ENCODE measurements at regions not wholly inside any gene's neighbourhood (a gene's known extent, or its start where the extent isn't known, plus 50 kb on each side); places are given as distances from the start of the nearest gene placed in this dataset.

DNA sequence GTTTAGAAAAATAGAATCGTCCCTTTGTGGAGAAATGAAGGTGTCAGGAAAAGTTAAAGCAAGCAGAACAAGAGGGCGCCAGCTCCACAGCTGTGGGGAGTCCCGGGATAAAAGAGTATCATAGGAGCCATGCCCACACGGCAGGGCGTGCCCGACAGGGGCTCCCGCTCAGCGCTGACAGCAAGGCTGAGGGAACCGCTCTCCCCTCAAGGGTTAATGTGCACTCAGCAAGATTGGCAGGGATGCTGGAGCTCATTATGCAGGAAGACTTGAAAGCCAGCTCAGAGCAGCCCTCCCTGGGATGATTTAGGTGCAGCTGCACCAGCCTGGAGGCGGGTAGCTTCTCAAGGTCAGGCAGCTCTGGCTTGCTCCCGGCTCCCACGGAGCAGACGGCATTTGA, 500.2 kb downstream of the EIPR1 start:
- H3K4me3 Mint-ChIP-seq: no peak overlapping the region
- no peak overlapping the region for H3K27ac Mint-ChIP-seq
- no peak overlapping the region for H3K27ac ChIP-seq (ENCODE audit: low read length in 2 of 2)
- ATAC-seq (ENCODE audit: low read depth): no peak
- no peak overlapping the region for H2AFZ ChIP-seq (ENCODE audit: insufficient read depth, low read depth, low read length, poor library complexity, severe bottlenecking)
- H3K4me2 ChIP-seq (replicated peaks; ENCODE audit: low read depth, low read length, poor library complexity, severe bottlenecking): no peak overlapping the region
- no peaks in the 10 kb centered on the region for H3K27me3 Mint-ChIP-seq
- 93% methylated on average over 9 of the region's 13 CpGs for WGBS (ENCODE audit: insufficient coverage)
- POLR2A ChIA-PET: no interaction called here
- H3K27me3 ChIP-seq (replicated peaks in 1 of 4; ENCODE audit: control extremely low read depth in 1 of 4, control insufficient read depth in 3 of 4, insufficient read depth in 4 of 4, low read length in 3 of 4): no peaks in the 10 kb centered on the region
- no peak for DNase-seq
- H3K9ac ChIP-seq (ENCODE audit: low read length): no peak overlapping the region
- H3K9me3 ChIP-seq (ENCODE audit: control extremely low read depth in 1 of 3, control insufficient read depth in 2 of 3, insufficient read depth in 1 of 3, low read length in 2 of 3): peaks cover 0 to 17% (median 0%) of the 10 kb centered on the region in 3 donors
- TF ChIP-seq, protein P1, sequence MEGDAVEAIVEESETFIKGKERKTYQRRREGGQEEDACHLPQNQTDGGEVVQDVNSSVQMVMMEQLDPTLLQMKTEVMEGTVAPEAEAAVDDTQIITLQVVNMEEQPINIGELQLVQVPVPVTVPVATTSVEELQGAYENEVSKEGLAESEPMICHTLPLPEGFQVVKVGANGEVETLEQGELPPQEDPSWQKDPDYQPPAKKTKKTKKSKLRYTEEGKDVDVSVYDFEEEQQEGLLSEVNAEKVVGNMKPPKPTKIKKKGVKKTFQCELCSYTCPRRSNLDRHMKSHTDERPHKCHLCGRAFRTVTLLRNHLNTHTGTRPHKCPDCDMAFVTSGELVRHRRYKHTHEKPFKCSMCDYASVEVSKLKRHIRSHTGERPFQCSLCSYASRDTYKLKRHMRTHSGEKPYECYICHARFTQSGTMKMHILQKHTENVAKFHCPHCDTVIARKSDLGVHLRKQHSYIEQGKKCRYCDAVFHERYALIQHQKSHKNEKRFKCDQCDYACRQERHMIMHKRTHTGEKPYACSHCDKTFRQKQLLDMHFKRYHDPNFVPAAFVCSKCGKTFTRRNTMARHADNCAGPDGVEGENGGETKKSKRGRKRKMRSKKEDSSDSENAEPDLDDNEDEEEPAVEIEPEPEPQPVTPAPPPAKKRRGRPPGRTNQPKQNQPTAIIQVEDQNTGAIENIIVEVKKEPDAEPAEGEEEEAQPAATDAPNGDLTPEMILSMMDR (IDR thresholded peaks at IDR 0.05): no peak
- TF ChIP-seq EZH2 (IDR thresholded peaks at IDR 0.05; ENCODE audit: borderline replicate concordance, insufficient read depth, low read depth, low read length, poor library complexity, severe bottlenecking): no peak
- H3K79me2 ChIP-seq (ENCODE audit: control insufficient read depth, insufficient read depth, low read length): no peaks in the 10 kb centered on the region
- H3K4me1 ChIP-seq (ENCODE audit: control insufficient read depth in 2 of 2, insufficient read depth in 2 of 2, low read length in 2 of 2): peaks cover 15 to 27% of the 10 kb centered on the region in 2 donors
- H3K4me1 Mint-ChIP-seq: peaks cover 23% of the 10 kb centered on the region
- intact Hi-C loops (cut with micrococcal nuclease): no loop called here
- no peaks in the 10 kb centered on the region for H3K36me3 ChIP-seq (replicated peaks in 1 of 2; ENCODE audit: control extremely low read depth in 1 of 2, control insufficient read depth in 1 of 2, extremely low read depth in 1 of 2, insufficient read depth in 2 of 2, low read length in 1 of 2)
- H3K9me3 Mint-ChIP-seq (ENCODE audit: insufficient read depth): no peaks in the 10 kb centered on the region
- no peak overlapping the region for H3K4me3 ChIP-seq (ENCODE audit: control extremely low read depth in 1 of 5, extremely low read depth in 1 of 5, insufficient read depth in 1 of 5, low read depth in 2 of 5, low read length in 4 of 5)
- CTCF ChIA-PET: no interaction called here
- H4K20me1 ChIP-seq (ENCODE audit: control insufficient read depth, insufficient read depth, low read length, poor library complexity, severe bottlenecking): no peaks in the 10 kb centered on the region

DNA sequence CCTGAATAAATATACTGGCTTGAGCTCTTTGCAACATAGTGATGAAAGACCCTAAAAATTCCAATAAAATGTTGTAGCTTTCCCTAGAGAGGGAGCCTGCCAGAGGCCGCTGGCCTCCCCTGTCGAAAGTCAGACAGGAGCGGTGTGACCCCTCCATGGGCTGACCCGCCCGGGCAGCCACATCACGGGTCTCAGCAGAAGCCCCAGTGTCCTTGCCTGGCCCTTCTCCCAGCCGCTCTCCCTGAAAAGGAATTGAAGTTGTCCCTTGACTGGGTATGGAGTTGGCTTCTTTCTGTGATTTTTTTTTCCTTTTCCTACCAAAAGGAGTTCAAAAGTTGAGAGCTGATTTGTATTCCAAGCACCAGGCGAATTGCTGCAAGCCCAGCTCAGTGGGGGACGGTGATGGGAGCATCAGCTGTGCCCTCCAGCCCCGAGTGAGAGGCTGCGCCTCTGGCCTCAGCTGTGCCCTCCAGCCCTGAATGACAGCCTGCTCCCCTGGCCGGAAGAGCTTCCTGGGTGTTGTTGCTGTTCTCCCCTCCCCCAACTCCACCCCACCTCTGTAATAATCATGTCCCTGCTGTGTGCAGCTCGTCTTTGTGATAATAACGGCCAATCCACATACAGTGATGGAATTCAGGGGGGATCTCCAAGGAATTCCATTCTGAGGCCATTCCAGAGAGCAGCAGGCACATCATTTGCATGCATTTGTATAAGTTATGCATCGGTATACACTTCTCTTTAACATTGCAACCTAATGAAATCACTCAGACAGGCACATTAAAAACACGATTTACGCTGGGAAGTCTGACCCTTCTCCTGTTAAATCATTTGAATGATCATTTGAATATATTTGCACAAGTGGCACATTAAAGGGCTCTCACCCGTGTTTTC, 501.0 kb downstream of the EIPR1 start:
- intact Hi-C loops (cut with micrococcal nuclease): no loop called here
- Mint-ChIP-seq H3K27me3 (no peaks in the 10 kb centered on the region), H3K9me3 (ENCODE audit: insufficient read depth) (no peaks in the 10 kb centered on the region), H3K27ac (no peak overlapping the region), H3K4me3 (no peak overlapping the region), H3K4me1 (peaks cover 23% of the 10 kb centered on the region)
- POLR2A ChIA-PET: no interaction called here
- DNase-seq (no peak), ATAC-seq (ENCODE audit: low read depth) (no peak)
- no peaks in the 10 kb centered on the region for H3K79me2 ChIP-seq (ENCODE audit: control insufficient read depth, insufficient read depth, low read length)
- no peaks in the 10 kb centered on the region for H4K20me1 ChIP-seq (ENCODE audit: control insufficient read depth, insufficient read depth, low read length, poor library complexity, severe bottlenecking)
- no peak overlapping the region for H3K9ac ChIP-seq (ENCODE audit: low read length)
- CTCF ChIA-PET: no interaction called here
- no peaks in the 10 kb centered on the region for H3K27me3 ChIP-seq (replicated peaks in 1 of 4; ENCODE audit: control extremely low read depth in 1 of 4, control insufficient read depth in 3 of 4, insufficient read depth in 4 of 4, low read length in 3 of 4)
- peaks cover 15 to 26% of the 10 kb centered on the region in 2 donors for H3K4me1 ChIP-seq (ENCODE audit: control insufficient read depth in 2 of 2, insufficient read depth in 2 of 2, low read length in 2 of 2)
- H3K4me3 ChIP-seq (ENCODE audit: control extremely low read depth in 1 of 5, extremely low read depth in 1 of 5, insufficient read depth in 1 of 5, low read depth in 2 of 5, low read length in 4 of 5): no peak overlapping the region
- H3K36me3 ChIP-seq (replicated peaks in 1 of 2; ENCODE audit: control extremely low read depth in 1 of 2, control insufficient read depth in 1 of 2, extremely low read depth in 1 of 2, insufficient read depth in 2 of 2, low read length in 1 of 2): no peaks in the 10 kb centered on the region
- H3K4me2 ChIP-seq (replicated peaks; ENCODE audit: low read depth, low read length, poor library complexity, severe bottlenecking): no peak overlapping the region
- peaks cover 0 to 17% (median 0%) of the 10 kb centered on the region in 3 donors for H3K9me3 ChIP-seq (ENCODE audit: control extremely low read depth in 1 of 3, control insufficient read depth in 2 of 3, insufficient read depth in 1 of 3, low read length in 2 of 3)
- no peak overlapping the region for H2AFZ ChIP-seq (ENCODE audit: insufficient read depth, low read depth, low read length, poor library complexity, severe bottlenecking)
- TF ChIP-seq, protein P1 (IDR thresholded peaks at IDR 0.05): no peak
- no peak for TF ChIP-seq EZH2 (IDR thresholded peaks at IDR 0.05; ENCODE audit: borderline replicate concordance, insufficient read depth, low read depth, low read length, poor library complexity, severe bottlenecking)
- WGBS (ENCODE audit: insufficient coverage): 94% methylated on average over 12 of the region's 18 CpGs
- H3K27ac ChIP-seq (ENCODE audit: low read length in 2 of 2): no peak overlapping the region
